ENCODE measurements at regions not wholly inside any gene's neighbourhood (a gene's known extent, or its start where the extent isn't known, plus 50 kb on each side); places are given as distances from the start of the nearest gene placed in this dataset.

DNA sequence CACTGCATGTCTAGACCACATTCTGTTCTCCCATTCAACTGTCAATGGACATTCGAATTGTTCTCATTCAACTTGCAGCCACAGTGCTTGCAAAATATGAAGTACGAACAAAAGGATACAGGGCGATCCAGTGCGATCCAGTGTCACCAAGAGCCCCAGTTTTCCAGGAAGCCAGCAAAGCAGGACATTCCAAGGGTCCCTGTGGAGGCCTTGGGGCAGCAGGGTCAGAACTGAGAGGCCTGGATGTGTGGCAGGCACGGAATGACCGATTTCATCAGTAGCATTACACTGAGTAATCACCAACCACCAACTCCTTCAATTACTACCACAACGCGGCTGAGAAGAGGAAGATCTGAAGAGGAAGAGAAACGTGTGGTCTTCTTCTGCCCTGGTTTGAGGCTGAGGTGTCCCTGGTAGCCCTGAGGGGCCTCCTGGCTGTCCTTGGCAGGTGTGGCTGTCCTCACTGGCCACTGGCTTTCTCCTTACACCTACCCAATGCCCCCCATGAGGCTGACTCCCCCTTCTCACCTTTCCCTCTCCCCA is 172.7 kb upstream of the FHL2 start:
- Mint-ChIP-seq H3K27ac (no peak overlapping the region), H3K27me3 (ENCODE audit: insufficient read depth, low read depth) (peaks cover 13% of the 10 kb centered on the region), H3K4me1 (peaks cover 19% of the 10 kb centered on the region), H3K36me3 (no peaks in the 10 kb centered on the region), H3K4me3 (no peak overlapping the region), H3K9me3 (peaks cover 5% of the 10 kb centered on the region)
- Histone ChIP-seq H3K79me2 (ENCODE audit: low read depth) (no peaks in the 10 kb centered on the region), H3K27ac (no peak overlapping the region), H4K20me1 (ENCODE audit: low read depth) (no peaks in the 10 kb centered on the region), H3K27me3 (no peaks in the 10 kb centered on the region), H3K9ac (no peak overlapping the region), H3K36me3 (no peaks in the 10 kb centered on the region), H3F3A (ENCODE audit: low read depth) (no peaks in the 10 kb centered on the region), H3K4me3 (no peak overlapping the region), H3K9me3 (ENCODE audit: low read depth) (no peaks in the 10 kb centered on the region), H3K4me1 (peaks cover 1% of the 10 kb centered on the region), H3K4me2 (no peak overlapping the region), H2AFZ (replicated peaks) (no peak overlapping the region)
- no peak for TF ChIP-seq EZH2phosphoT487 (IDR thresholded peaks at IDR 0.05)
- TF ChIP-seq EZH2 (IDR thresholded peaks at IDR 0.05), result no peak
- TF ChIP-seq, protein P1, sequence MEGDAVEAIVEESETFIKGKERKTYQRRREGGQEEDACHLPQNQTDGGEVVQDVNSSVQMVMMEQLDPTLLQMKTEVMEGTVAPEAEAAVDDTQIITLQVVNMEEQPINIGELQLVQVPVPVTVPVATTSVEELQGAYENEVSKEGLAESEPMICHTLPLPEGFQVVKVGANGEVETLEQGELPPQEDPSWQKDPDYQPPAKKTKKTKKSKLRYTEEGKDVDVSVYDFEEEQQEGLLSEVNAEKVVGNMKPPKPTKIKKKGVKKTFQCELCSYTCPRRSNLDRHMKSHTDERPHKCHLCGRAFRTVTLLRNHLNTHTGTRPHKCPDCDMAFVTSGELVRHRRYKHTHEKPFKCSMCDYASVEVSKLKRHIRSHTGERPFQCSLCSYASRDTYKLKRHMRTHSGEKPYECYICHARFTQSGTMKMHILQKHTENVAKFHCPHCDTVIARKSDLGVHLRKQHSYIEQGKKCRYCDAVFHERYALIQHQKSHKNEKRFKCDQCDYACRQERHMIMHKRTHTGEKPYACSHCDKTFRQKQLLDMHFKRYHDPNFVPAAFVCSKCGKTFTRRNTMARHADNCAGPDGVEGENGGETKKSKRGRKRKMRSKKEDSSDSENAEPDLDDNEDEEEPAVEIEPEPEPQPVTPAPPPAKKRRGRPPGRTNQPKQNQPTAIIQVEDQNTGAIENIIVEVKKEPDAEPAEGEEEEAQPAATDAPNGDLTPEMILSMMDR (IDR thresholded peaks at IDR 0.05), result no peak
- DNase-seq (ENCODE audit: low spot score), result no peak

DNA sequence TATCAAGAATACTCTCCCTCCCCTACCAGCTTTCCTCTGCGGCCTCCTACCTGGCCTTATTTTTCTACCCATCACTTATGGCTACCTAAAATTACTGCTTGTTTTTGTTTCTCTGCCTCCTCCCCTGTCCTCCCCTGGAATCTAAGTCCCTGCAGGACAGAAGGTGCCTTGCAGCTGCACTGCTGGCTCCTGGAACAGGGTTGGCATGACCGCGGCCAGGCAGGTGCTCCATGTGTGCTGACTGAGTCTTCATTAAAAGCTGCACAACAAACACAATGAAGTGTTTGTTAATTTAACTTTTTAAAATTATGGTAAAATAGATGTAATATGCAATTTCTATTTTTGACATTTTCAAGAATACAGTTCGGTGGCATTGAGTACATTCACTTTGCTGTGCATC is 171.9 kb upstream of the FHL2 start:
- Mint-ChIP-seq H3K27me3 (ENCODE audit: insufficient read depth, low read depth) (peaks cover 13% of the 10 kb centered on the region), H3K4me3 (no peak overlapping the region), H3K9me3 (peaks cover 5% of the 10 kb centered on the region), H3K36me3 (no peaks in the 10 kb centered on the region), H3K27ac (no peak overlapping the region), H3K4me1 (peaks cover 15% of the 10 kb centered on the region)
- no peaks in the 10 kb centered on the region for H3K9me3 ChIP-seq (ENCODE audit: low read depth)
- H4K20me1 ChIP-seq (ENCODE audit: low read depth), result no peaks in the 10 kb centered on the region
- H3K27ac ChIP-seq, result no peak overlapping the region
- DNase-seq (ENCODE audit: low spot score), result no peak
- no peaks in the 10 kb centered on the region for H3K79me2 ChIP-seq (ENCODE audit: low read depth)
- H3K9ac ChIP-seq, result no peak overlapping the region
- H3K4me1 ChIP-seq, result no peaks in the 10 kb centered on the region
- no peak overlapping the region for H2AFZ ChIP-seq (replicated peaks)
- no peak overlapping the region for H3K4me3 ChIP-seq
- H3K27me3 ChIP-seq, result no peaks in the 10 kb centered on the region
- no peak overlapping the region for H3K4me2 ChIP-seq
- H3K36me3 ChIP-seq, result no peaks in the 10 kb centered on the region
- H3F3A ChIP-seq (ENCODE audit: low read depth), result no peaks in the 10 kb centered on the region
- TF ChIP-seq EZH2 (IDR thresholded peaks at IDR 0.05), result no peak
- TF ChIP-seq, protein P1 (IDR thresholded peaks at IDR 0.05), result peak; percentile 7

DNA sequence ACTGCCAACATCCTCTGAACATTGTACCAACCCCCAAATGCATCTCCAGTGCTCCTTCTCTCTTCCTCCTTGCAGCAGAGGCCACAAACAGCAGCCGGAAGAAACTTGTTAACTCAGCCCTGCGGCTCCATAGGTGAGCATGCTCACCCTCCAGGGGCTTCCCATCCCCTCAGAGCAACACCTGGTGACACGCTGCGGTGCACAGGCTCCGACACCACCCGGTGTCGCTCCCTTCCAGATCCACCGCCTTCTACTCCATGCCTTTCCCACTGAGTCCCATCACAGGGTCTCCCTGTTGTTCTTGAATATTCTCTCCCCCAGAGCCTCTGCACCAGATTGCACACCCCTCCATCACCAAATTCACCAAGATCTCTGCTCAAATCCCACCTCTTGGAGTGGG is 171.5 kb upstream of the FHL2 start:
- no peak overlapping the region for H2AFZ ChIP-seq (replicated peaks)
- no peaks in the 10 kb centered on the region for H3K4me1 ChIP-seq
- no peaks in the 10 kb centered on the region for H3F3A ChIP-seq (ENCODE audit: low read depth)
- TF ChIP-seq EZH2phosphoT487 (IDR thresholded peaks at IDR 0.05) (no peak), EZH2 (IDR thresholded peaks at IDR 0.05) (no peak)
- TF ChIP-seq, protein P1 (IDR thresholded peaks at IDR 0.05), result no peak
- Mint-ChIP-seq H3K27me3 (ENCODE audit: insufficient read depth, low read depth) (peaks cover 13% of the 10 kb centered on the region), H3K27ac (no peak overlapping the region), H3K4me1 (peaks cover 12% of the 10 kb centered on the region), H3K36me3 (no peaks in the 10 kb centered on the region), H3K4me3 (peak overlapping the region; percentile 4), H3K9me3 (peaks cover 5% of the 10 kb centered on the region)
- DNase-seq (ENCODE audit: low spot score), result no peak
- no peak overlapping the region for H3K27ac ChIP-seq
- H3K36me3 ChIP-seq, result no peaks in the 10 kb centered on the region
- H3K27me3 ChIP-seq, result no peaks in the 10 kb centered on the region
- no peaks in the 10 kb centered on the region for H3K9me3 ChIP-seq (ENCODE audit: low read depth)
- no peak overlapping the region for H3K4me2 ChIP-seq
- no peak overlapping the region for H3K9ac ChIP-seq
- no peak overlapping the region for H3K4me3 ChIP-seq
- no peaks in the 10 kb centered on the region for H4K20me1 ChIP-seq (ENCODE audit: low read depth)
- no peaks in the 10 kb centered on the region for H3K79me2 ChIP-seq (ENCODE audit: low read depth)
